Activated CD4-positive, alpha-beta T cell treated with anti-CD3 and anti-CD28 coated beads for 4 hours (primary cell): ENCODE measurements at regions not wholly inside any gene's neighbourhood (a gene's known extent, or its start where the extent isn't known, plus 50 kb on each side); places are given as distances from the start of the nearest gene placed in this dataset.
"Not testable (repeated sequence)": the region's sequence is repeated elsewhere in the genome, so short reads cannot be mapped to it uniquely, and the experiment has no call there.

ENCODE experiments used
- DNase-seq, 2 donors: peaks; one replicate each; pipeline ENCODE4 v3.0.0-alpha.2; 2020

DNA sequence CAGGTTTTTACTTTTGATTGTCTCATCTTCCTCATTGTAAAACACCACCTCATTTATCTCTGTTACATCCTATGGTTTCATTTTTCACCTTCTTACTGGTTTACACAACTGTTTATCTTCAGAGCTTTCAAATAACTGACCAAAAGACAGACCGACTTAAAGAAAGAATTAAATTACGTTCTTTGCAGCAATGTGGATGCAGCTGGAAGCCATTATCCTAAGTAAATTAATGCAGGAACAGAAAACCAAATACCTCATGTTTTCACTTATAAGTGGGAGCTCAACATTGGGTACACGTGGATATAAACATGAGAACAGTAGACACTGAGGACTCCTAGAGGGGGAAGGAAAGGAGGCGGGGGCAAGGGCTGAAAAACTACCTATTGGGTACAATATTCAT lies 729.0 kb upstream of the USP15 start:
- no peak for DNase-seq

DNA sequence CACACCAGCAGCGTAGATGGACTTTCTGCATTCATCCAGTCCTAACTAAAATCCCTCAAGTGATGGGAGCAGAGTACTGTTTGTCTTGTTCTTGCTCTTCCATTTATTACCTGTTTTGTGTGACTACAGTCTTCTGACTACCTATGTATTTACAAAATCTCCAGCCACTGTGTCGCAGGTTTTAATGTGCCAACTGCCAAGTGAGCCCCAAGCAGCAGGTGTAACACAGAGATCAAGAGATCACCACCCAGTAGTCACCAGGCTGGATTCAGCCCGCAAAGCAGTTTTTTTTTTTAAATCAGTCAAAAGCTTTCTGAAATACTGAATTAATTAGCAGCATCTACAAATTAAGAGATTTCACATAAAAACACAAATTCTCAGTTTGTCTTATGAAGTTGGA lies 724.1 kb upstream of the USP15 start:
- no peak for DNase-seq

DNA sequence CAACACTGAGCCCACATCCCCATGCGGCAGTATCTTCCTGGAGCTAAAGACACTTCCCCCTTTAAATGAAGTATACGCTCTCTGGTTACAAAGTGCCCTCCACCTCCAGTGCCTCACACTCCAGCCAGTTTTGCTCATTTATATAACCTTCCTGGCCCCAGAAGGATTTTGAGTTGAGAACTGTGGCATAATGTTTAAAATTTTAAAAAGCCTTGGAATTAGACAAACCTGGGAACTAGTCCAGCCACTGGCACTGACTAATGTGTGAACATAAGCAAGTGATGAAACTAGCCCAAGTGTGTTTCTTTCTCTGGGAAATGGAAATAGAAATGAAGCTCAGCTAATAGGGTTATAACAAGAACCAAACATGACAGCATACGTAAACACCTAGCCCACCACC lies 723.7 kb upstream of the USP15 start:
- no peak for DNase-seq

GRCh38 chr12:61538951-61539350 lies 721.3 kb upstream of the USP15 start:
- no peak for DNase-seq

DNA sequence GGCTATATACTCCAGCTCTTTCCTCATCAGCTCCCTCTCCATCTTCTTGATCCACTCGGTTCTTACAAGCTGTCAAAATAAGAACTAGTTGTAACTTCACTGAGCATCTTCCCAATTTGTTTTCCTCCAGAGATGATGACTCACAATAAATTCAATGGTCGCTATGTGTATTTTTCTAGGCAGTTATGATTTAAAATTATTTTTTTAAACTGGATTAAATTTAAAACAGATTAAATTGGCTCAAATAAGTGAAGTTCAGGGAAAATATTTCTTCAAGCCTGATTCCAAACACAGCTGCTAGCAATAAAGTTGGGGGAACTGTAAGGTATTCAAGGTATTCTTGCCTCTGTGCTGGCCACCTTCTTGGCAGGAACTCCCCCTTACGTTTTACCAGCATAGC lies 717.7 kb upstream of the USP15 start:
- DNase-seq: no peak

DNA sequence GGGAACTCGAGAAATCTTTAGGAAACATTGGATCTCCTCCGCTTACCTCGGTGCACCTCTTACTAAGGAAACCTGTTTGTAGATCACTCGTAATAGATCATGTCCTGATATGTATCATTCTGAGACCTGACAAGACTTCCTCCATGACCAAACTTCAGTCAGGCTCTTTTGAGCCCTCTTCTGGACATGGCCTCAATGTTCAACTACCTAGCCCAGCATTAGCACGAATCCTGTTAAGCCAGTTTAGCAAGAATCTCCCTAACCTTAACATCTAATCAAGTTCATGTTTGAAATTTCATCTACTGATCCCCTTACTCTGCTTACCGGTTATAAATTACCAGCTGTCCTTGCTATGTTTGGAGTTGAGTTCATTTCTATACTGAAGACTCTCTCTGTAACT lies 713.9 kb upstream of the USP15 start:
- DNase-seq: no peak

DNA sequence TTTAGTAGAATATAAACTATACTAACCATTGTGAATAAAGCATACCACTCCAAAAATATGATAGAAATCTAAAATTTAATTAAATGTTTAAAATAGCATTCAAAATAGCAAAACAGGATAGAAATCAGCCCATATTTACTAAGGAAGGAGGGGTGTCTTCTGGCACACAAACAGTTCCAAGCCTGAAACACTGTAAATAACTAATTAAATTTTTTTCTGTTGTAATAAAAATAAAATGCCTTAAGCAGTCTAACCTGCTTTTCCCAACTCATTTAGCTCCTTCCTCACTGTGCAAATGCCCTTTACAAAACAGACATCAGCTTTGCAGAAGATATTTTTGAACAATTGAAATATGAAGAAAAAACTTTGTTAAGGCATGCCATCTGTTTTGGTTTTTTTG lies 707.1 kb upstream of the USP15 start:
- DNase-seq: no peak

- DNase-seq: no peak
Observed at GRCh38 chr12:61554268-61555008, 705.8 kb upstream of the USP15 start.

DNA sequence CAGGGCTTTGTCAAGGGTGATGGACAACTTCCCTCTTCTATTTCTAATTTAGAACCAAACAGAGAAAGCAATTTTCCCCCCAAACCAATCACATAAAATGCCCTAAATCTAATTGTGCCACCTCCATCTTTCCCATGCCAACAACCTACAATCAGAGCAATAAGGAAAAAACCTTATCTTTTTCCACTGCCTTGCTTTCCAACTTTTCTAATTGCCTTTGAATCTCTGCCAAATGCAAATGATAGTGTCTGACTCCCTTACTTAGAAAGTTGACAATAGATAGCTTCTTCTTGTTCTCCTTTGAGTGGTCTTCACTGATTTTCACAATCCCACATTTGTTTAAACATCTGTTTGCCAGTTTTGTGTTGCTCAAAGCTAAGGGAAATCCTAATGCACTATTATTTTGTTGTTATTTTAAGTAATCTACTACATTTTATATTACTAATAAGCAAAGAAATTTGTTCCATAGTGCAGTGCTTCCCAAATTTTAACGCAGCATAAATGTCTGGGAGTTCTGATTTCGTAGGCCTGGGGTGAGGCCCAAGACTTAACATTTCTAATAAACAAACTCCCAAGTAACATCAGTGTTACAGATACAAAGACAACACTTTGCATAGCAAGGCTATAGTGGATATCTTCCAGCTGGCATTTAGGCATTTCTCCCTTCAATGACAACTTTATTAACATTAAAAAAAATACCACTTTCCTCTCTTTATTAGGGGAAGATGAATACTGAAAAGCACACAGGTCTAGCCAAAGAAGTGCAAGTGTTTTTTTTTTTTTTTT lies 696.3 kb upstream of the USP15 start:
- DNase-seq: no peak

DNA sequence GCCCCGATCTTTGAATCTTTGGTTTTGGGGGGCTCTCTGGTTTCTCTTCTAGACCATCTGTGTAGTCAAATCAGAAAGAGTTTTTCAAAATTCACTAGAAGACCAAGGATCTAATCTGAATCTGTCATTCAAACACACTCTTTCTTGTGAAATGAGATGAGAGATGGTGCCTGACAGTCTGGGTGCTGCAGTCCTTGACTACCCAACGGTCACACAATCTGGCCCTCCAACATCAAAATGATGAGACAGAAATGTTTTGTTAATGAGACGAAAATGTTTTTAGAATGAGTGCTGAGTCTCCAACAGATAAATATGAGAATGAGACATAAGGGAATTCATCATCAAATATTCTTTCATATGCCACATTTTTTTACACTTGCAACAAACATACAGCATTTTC lies 695.7 kb upstream of the USP15 start:
- DNase-seq: no peak

DNA sequence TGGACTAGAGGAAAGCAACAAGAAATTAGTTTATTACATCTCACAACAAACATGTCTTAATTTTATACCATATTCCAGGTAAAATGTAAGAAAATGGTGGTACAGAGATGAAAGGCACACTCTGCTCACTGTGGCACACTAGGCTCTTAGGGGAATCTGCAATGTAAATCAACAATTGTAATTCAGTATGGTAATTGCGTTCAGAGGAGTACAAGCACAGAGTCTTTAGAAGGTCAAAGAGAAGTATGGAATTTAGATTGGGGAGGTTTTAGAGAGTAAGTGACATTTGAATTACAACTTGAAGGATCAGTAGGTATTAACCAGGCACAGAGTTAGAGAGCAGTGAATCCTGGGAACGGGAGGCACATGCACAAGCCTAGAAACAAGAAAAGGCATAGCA lies 694.0 kb upstream of the USP15 start:
- DNase-seq: no peak

- DNase-seq: no peak
Observed at GRCh38 chr12:61574339-61574738, 685.9 kb upstream of the USP15 start.

DNA sequence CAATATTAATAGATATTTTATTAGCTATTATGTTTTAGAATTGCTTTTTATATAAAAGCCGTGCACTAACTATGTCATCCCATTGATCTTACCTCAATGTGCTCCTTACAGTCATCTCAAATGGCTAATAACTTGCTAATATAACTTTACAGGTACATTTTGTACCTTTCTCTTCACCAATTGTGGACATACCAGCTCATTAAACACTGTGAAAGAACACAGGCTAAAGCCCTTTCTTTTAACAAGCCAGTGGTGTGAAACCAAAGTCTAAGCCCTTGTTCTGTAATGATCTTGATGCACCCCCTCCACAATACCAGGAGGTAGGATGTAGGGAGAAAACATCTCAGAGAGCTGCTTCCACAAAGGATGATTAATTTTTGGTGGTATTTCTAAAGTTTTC lies 675.3 kb upstream of the USP15 start:
- DNase-seq: no peak

DNA sequence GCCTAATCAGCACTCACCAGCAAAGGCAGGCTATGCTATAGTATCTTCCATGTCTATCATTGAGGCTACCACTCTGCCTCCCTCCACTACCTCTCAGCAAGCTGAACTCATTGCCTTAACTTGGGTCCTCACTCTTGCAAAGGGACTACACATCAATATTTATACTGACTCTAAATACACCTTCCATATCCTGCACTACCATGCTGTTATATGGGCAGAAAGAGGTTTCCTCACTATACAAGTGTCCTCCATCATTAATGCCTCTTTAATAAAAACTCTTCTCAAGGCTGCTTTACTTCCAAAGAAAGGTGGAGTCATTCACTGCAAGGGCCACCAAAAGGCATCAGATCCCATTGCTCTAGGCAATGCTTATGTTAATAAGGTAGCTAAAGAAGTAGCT lies 669.3 kb upstream of the USP15 start:
- not testable (repeated sequence) for DNase-seq

DNA sequence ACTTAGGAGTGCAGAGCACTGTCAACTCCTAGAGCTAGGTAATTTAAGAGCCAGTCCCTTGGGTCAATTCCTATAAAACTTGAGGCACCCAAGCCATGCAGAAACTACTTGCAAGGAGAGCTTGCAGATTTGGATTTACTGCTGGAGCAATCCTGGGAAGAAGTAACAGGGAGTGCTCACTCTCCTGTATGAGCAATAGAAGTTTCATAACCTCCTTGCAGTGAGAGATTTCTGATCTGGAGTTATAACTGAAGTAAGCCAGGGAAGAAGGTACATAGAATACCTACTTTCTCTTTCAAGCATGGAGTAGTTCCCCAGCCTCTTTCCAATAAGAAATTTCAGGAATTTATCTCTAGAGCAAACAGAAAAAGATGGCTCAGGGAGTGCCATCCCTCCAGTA lies 650.1 kb upstream of the USP15 start:
- no peak for DNase-seq

DNA sequence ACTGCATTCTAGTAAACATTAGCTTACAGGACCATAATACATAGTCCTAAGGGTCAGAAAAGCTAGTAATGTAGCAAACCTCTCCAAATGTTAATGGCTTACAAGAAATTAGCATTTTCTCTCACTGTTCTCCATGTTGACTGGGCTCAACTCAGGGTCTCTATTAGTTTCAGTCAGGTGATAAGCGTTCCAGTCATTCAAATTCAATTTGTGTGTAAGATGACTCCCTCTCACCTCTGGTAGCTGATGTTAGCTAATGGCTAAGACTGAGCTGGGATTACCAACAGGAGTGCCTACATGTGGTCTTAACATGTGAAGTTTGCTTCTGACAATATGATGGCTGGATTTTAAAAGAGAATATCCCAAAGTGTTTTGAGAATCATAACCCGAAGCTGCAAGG lies 630.5 kb upstream of the USP15 start:
- DNase-seq: no peak

DNA sequence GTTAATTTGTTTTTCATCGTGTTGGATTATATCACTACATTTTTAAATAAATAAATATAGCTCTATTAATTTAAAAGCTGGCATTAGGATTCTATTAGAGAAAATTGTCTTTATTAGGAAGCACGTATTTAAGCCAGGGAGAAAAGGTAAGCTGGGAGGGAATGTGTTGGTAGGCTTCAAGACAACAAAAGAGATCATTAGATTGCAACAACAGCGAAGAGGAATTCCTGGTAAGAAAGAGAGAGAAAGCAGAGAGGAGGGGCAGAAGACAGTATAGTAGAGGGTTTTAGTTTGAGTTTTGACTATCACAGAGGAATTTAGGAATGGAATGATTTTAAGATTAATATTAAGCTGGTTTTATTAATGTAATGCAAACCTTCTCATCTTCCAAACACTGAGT lies 613.6 kb upstream of the USP15 start:
- DNase-seq: no peak

DNA sequence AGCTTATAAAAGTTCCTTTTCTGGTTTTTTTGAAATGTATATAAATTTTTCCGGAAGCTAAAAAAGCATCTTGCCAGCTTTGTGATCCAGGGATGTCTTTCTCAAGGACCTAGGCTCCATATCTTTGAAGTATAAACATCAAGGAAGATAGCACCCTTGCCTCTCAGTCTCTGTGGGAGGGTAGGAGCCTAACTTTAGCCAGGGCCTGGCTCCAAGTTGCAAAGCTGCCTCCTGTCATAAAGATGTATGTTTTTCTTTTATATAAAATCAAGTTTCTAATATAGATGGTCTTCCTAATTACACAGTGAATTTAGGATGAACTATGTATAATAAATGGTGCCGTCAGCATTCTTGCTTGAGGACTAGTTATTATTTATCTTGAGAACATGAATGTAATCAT lies 612.6 kb upstream of the USP15 start:
- no peak for DNase-seq

DNA sequence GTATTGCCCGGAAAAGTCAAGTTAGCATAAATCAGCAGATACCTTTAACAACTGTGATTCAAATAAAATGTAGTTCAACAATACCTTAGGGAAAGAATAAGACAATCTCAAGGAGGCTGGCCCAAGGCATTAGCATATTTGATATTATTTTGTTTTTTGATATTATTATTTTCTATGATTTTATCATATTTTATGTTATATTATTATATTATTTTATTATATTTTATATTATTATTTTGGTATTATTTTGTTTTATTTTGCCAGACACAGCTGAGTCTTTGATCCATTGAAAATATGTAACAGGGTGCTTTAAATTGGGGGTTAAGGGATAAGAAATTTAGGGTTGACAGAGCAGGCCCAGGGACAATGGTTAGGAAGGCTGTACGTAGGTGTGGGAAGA lies 607.9 kb upstream of the USP15 start:
- DNase-seq: no peak

GRCh38 chr12:61654698-61655097 lies 605.5 kb upstream of the USP15 start:
- DNase-seq: no peak

GRCh38 chr12:61655241-61655640 lies 605.0 kb upstream of the USP15 start:
- DNase-seq: no peak

DNA sequence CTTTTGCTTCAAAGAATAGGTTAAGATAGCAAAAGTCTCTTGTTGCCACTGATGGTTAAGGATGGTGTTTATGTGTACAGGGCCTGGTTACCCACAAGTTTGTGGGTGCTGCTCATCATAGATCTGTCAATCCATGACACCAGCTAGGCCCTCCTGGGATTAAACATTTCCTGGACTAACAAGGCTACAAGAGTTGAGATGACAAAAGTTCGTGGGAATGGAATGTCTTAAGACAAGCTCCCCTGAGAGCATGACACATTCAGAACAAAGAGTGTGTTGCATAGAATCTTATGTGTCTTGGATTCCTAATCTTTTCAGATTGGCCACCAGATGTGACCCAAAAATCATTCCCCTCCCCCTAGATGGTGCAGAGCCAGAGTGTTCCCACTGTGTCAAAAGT lies 592.5 kb upstream of the USP15 start:
- DNase-seq: no peak

DNA sequence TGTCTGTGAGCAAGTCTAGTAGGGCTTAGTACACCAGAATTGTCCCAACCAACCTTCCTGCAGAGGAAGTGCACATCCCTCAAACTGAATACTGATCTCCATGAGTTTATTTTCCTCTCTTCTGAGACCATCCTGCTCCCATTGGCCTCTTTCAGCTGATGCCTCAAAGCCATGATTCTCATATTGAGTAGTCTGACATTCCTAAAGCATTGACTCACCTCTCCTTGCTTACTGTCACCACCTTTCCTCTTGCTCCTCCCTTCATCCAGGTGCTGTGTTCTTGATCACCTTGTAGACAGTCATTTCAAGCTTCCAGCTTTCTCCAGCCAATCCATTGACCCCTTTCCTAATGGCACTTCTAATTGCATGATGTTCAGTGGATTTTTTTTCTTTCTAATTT lies 583.7 kb upstream of the USP15 start:
- DNase-seq: no peak

GRCh38 chr12:61687407-61687806 lies 572.8 kb upstream of the USP15 start:
- no peak for DNase-seq

DNA sequence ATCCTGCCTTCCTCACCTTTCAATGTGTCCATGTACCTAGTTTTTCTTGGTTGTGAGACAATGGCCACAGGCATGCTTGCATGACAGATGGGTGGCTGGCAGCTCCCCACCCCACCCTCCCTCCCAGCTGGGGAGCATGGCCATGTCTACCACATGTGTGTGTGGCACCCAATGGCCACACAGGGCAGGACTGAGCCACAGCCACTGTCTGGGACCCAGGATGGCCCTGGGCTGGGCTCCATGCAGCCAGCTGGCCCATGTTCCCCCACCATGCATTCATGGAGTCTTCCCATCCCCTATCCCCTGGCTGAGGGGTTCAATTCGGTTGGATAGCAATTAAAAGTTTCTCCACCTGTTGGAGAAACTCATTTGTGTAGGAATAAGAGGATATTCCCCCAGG lies 566.0 kb upstream of the USP15 start:
- no peak for DNase-seq
